ENCODE measurements at regions not wholly inside any gene's neighbourhood (a gene's known extent, or its start where the extent isn't known, plus 50 kb on each side); places are given as distances from the start of the nearest gene placed in this dataset.

- DNase-seq: no peak
These were observed 51.5 kb upstream of the SLC4A4 start for GRCh38 chr4:71287305-71287704.

GRCh38 chr4:71288875-71289274 lies 49.9 kb upstream of the SLC4A4 start:
- DNase-seq: no peak
